ENCODE measurements at regions not wholly inside any gene's neighbourhood (a gene's known extent, or its start where the extent isn't known, plus 50 kb on each side); places are given as distances from the start of the nearest gene placed in this dataset.

GRCh38 chr7:1378610-1379601 lies 80.4 kb downstream of the MICALL2 start:
- Mint-ChIP-seq H3K9me3 (peaks cover 0 to 2% (median 0%) of the 10 kb centered on the region in 3 donors), H3K27me3 (peaks cover 12% of the 10 kb centered on the region), H3K36me3 (no peaks in the 10 kb centered on the region), H3K4me1 (no peaks in the 10 kb centered on the region), H3K27ac (no peak overlapping the region), H3K4me3 (no peak overlapping the region)

GRCh38 chr7:1380231-1380815 lies 78.9 kb downstream of the MICALL2 start:
- H3K4me3 Mint-ChIP-seq: no peak overlapping the region
- no peak overlapping the region for H3K27ac Mint-ChIP-seq
- peaks cover 0 to 2% (median 0%) of the 10 kb centered on the region in 3 donors for H3K9me3 Mint-ChIP-seq
- peaks cover 17% of the 10 kb centered on the region for H3K27me3 Mint-ChIP-seq
- H3K36me3 Mint-ChIP-seq: peaks cover 4% of the 10 kb centered on the region
- H3K4me1 Mint-ChIP-seq: no peaks in the 10 kb centered on the region

- no peaks in the 10 kb centered on the region for H3K4me1 Mint-ChIP-seq
- H3K27ac Mint-ChIP-seq: no peak overlapping the region
- H3K27me3 Mint-ChIP-seq: peaks cover 16% of the 10 kb centered on the region
- H3K4me3 Mint-ChIP-seq: no peak overlapping the region
- peaks cover 0 to 2% (median 0%) of the 10 kb centered on the region in 3 donors for H3K9me3 Mint-ChIP-seq
- peaks cover 4% of the 10 kb centered on the region for H3K36me3 Mint-ChIP-seq
These were observed 78.3 kb downstream of the MICALL2 start for GRCh38 chr7:1380821-1381580.

GRCh38 chr7:1382553-1383397 lies 76.5 kb downstream of the MICALL2 start:
- Mint-ChIP-seq H3K27ac (no peak overlapping the region), H3K36me3 (peaks cover 4% of the 10 kb centered on the region), H3K27me3 (peaks cover 11% of the 10 kb centered on the region), H3K9me3 (no peaks in the 10 kb centered on the region), H3K4me3 (no peak overlapping the region), H3K4me1 (no peaks in the 10 kb centered on the region)

GRCh38 chr7:1383398-1384112 lies 75.7 kb downstream of the MICALL2 start:
- Mint-ChIP-seq H3K9me3 (no peaks in the 10 kb centered on the region), H3K27me3 (peaks cover 10% of the 10 kb centered on the region), H3K4me3 (no peak overlapping the region), H3K36me3 (peaks cover 4% of the 10 kb centered on the region), H3K4me1 (no peaks in the 10 kb centered on the region), H3K27ac (no peak overlapping the region)

GRCh38 chr7:1384113-1384415 lies 75.2 kb downstream of the MICALL2 start:
- Mint-ChIP-seq H3K27me3 (peaks cover 10% of the 10 kb centered on the region), H3K4me3 (no peak overlapping the region), H3K4me1 (no peaks in the 10 kb centered on the region), H3K9me3 (no peaks in the 10 kb centered on the region), H3K36me3 (peaks cover 4% of the 10 kb centered on the region), H3K27ac (no peak overlapping the region)
